ENCODE measurements at regions not wholly inside any gene's neighbourhood (a gene's known extent, or its start where the extent isn't known, plus 50 kb on each side); places are given as distances from the start of the nearest gene placed in this dataset.

- Histone ChIP-seq H3K4me1 (no peaks in the 10 kb centered on the region), H3K36me3 (no peaks in the 10 kb centered on the region), H3K9me3 (no peaks in the 10 kb centered on the region), H3K27ac (replicated peaks in 1 of 4) (no peak overlapping the region), H3K27me3 (no peaks in the 10 kb centered on the region), H3K4me3 (no peak overlapping the region)
- intact Hi-C loops (cut with DNase I): no loop called here
- TF ChIP-seq, protein P1, sequence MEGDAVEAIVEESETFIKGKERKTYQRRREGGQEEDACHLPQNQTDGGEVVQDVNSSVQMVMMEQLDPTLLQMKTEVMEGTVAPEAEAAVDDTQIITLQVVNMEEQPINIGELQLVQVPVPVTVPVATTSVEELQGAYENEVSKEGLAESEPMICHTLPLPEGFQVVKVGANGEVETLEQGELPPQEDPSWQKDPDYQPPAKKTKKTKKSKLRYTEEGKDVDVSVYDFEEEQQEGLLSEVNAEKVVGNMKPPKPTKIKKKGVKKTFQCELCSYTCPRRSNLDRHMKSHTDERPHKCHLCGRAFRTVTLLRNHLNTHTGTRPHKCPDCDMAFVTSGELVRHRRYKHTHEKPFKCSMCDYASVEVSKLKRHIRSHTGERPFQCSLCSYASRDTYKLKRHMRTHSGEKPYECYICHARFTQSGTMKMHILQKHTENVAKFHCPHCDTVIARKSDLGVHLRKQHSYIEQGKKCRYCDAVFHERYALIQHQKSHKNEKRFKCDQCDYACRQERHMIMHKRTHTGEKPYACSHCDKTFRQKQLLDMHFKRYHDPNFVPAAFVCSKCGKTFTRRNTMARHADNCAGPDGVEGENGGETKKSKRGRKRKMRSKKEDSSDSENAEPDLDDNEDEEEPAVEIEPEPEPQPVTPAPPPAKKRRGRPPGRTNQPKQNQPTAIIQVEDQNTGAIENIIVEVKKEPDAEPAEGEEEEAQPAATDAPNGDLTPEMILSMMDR (IDR thresholded peaks at IDR 0.05): no peak
- TF ChIP-seq EP300 (IDR thresholded peaks at IDR 0.05) (no peak), POLR2AphosphoS5 (IDR thresholded peaks at IDR 0.05) (no peak), POLR2A (IDR thresholded peaks at IDR 0.05; ENCODE audit: low read depth) (no peak)
- WGBS: 13% methylated on average over 4 of the region's 4 CpGs
- DNase-seq (ENCODE audit: extremely low spot score): no peak
These were observed 1076.4 kb downstream of the HACE1 start for GRCh38 chr6:103783329-103783728.

GRCh38 chr6:103769431-103769830 is 1090.3 kb downstream of the HACE1 start:
- no peaks in the 10 kb centered on the region for H3K9me3 ChIP-seq
- no peak overlapping the region for H3K27ac ChIP-seq (replicated peaks in 1 of 4)
- intact Hi-C loops (cut with DNase I): no loop called here
- TF ChIP-seq EP300 (IDR thresholded peaks at IDR 0.05) (no peak), POLR2AphosphoS5 (IDR thresholded peaks at IDR 0.05) (no peak), POLR2A (IDR thresholded peaks at IDR 0.05; ENCODE audit: low read depth) (no peak)
- TF ChIP-seq, protein P1 (IDR thresholded peaks at IDR 0.05): no peak
- H3K27me3 ChIP-seq: no peaks in the 10 kb centered on the region
- no peak overlapping the region for H3K4me3 ChIP-seq
- DNase-seq (ENCODE audit: extremely low spot score): no peak
- no peaks in the 10 kb centered on the region for H3K36me3 ChIP-seq
- H3K4me1 ChIP-seq: no peaks in the 10 kb centered on the region
- WGBS: 92% methylated on average over 1 of the region's 1 CpG

DNA sequence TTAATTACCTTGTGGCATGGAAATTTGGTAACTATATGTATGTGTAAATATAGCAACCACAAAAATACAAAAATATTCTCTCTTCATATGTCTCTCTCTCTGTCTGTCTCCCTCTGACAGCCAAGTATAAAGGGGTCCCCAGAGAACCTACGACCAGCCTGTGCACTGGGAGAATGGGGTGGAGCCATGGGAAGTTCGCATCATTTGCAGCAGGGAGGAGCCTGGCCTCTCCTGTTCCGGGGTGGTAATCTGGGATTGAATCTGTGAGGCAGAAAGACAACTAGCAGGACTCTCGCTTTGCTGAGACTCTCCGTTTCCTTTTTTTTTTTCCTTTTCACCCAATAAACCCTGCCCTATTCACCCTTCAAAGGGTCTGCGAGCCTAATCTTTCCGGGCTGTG is 1109.1 kb downstream of the HACE1 start:
- intact Hi-C loops (cut with DNase I): no loop called here
- Histone ChIP-seq H3K36me3 (no peaks in the 10 kb centered on the region), H3K27ac (replicated peaks in 1 of 4) (no peak overlapping the region), H3K4me3 (no peak overlapping the region), H3K9me3 (no peaks in the 10 kb centered on the region), H3K27me3 (no peaks in the 10 kb centered on the region), H3K4me1 (no peaks in the 10 kb centered on the region)
- 59% methylated on average over 7 of the region's 7 CpGs for whole genome bisulfite sequencing
- DNase-seq (ENCODE audit: extremely low spot score): no peak
- TF ChIP-seq EP300 (IDR thresholded peaks at IDR 0.05) (no peak), POLR2A (IDR thresholded peaks at IDR 0.05; ENCODE audit: low read depth) (no peak), POLR2AphosphoS5 (IDR thresholded peaks at IDR 0.05) (no peak)
- TF ChIP-seq, protein P1 (IDR thresholded peaks at IDR 0.05): no peak

GRCh38 chr6:103734016-103734415 is 1125.7 kb downstream of the HACE1 start:
- Histone ChIP-seq H3K36me3 (no peaks in the 10 kb centered on the region), H3K4me3 (no peak overlapping the region), H3K9me3 (no peaks in the 10 kb centered on the region), H3K27ac (replicated peaks in 1 of 4) (no peak overlapping the region), H3K27me3 (no peaks in the 10 kb centered on the region), H3K4me1 (no peaks in the 10 kb centered on the region)
- WGBS: 95% methylated on average over 3 of the region's 6 CpGs
- DNase-seq (ENCODE audit: extremely low spot score): no peak
- no peak for TF ChIP-seq POLR2A (IDR thresholded peaks at IDR 0.05; ENCODE audit: low read depth)
- TF ChIP-seq POLR2AphosphoS5 (IDR thresholded peaks at IDR 0.05): no peak
- TF ChIP-seq, protein P1 (IDR thresholded peaks at IDR 0.05): no peak
- TF ChIP-seq EP300 (IDR thresholded peaks at IDR 0.05): no peak
- intact Hi-C loops (cut with DNase I): no loop called here

DNA sequence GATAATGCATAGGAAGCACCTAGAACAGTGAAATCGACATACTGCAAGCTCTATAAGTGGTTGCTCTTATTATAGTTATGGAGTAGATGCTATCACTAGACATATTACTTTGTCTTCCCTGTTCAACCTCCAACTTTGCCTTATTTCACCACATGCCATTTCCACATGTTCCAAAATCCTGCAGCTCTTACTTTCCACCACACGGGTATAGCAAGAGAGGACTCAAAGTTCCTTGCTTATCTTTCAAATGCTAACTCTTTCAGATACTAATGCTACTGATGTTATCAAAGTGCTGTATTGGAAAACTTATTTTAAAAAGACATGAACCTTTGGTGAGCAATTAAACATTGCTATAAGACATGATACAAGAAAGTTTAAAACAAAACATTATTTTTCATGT is 1130.1 kb downstream of the HACE1 start:
- Histone ChIP-seq H3K27ac (replicated peaks in 1 of 4) (no peak overlapping the region), H3K36me3 (no peaks in the 10 kb centered on the region), H3K9me3 (no peaks in the 10 kb centered on the region), H3K4me3 (no peak overlapping the region), H3K4me1 (no peaks in the 10 kb centered on the region), H3K27me3 (no peaks in the 10 kb centered on the region)
- 71% methylated on average over 2 of the region's 2 CpGs for WGBS
- intact Hi-C loops (cut with DNase I): no loop called here
- TF ChIP-seq, protein P1 (IDR thresholded peaks at IDR 0.05): no peak
- TF ChIP-seq POLR2A (IDR thresholded peaks at IDR 0.05; ENCODE audit: low read depth): no peak
- no peak for TF ChIP-seq EP300 (IDR thresholded peaks at IDR 0.05)
- TF ChIP-seq POLR2AphosphoS5 (IDR thresholded peaks at IDR 0.05): no peak
- no peak for DNase-seq (ENCODE audit: extremely low spot score)

Measured in esophagus muscularis mucosa (tissue), 4 donors.